ENCODE measurements at regions not wholly inside any gene's neighbourhood (a gene's known extent, or its start where the extent isn't known, plus 50 kb on each side); places are given as distances from the start of the nearest gene placed in this dataset.

GRCh38 chr5:57836331-57836730 lies 353.7 kb upstream of the ACTBL2 start:
- DNase-seq (ENCODE audit: low spot score), result no peak

GRCh38 chr5:57834829-57835608 lies 352.4 kb upstream of the ACTBL2 start:
- no peak for DNase-seq (ENCODE audit: low spot score)

DNA sequence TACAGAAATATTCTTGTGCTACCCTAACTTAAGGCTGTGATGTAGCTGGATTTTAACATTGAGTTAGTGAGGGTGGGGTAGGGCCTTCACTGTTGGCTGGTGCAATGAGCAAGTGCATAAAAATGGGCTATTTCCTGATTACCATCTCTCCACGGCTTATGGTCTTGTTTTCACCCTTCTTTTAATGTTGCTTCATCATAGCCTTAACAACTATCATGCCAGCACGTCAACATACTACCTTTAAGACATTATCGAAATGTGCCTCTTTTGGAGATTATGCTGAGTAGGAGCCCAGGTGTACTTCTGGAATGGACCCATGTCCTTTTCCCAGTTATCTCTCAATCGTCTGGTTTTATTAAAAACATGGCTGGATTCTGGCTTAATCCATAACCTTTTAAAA lies 350.9 kb upstream of the ACTBL2 start:
- DNase-seq (ENCODE audit: low spot score), result no peak

GRCh38 chr5:57832875-57833274 lies 350.3 kb upstream of the ACTBL2 start:
- DNase-seq (ENCODE audit: low spot score), result no peak

- DNase-seq (ENCODE audit: low spot score), result no peak
Observed at GRCh38 chr5:57831932-57832331, 349.3 kb upstream of the ACTBL2 start.

- DNase-seq (ENCODE audit: low spot score), result no peak
Observed at GRCh38 chr5:57831090-57831489, 348.5 kb upstream of the ACTBL2 start.

GRCh38 chr5:57828221-57828620 lies 345.6 kb upstream of the ACTBL2 start:
- no peak for DNase-seq (ENCODE audit: low spot score)

DNA sequence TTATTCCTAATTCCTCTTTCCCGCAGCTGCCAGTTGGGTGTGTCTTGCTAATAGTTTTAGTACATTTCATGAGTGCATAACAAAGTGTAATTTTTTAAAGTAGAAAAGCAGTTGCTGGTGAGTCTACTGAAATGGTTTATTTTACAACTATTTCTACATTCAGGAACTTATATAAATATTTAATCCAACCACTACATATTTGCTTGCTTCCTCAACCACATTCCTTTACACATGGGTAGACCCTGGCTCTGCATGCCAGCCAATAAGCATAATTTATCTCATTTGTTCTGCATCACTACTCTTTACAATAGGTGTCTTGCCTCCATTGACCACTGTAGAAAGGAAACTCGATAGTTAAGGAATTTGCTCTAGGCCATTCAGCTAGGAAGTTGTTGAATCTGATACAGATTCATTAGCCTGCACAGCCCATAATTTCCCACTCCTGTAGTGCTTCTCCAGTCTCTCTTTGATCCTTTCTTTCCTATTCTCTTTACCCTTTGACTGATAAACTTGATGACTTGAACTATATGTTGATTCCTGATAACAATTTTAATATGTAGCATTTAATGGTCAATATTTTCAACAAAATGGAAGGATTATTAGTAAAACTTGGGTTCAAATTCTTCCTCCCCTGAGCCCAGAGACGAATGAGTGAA lies 342.5 kb upstream of the ACTBL2 start:
- DNase-seq (ENCODE audit: low spot score), result peak; percentile 77

DNA sequence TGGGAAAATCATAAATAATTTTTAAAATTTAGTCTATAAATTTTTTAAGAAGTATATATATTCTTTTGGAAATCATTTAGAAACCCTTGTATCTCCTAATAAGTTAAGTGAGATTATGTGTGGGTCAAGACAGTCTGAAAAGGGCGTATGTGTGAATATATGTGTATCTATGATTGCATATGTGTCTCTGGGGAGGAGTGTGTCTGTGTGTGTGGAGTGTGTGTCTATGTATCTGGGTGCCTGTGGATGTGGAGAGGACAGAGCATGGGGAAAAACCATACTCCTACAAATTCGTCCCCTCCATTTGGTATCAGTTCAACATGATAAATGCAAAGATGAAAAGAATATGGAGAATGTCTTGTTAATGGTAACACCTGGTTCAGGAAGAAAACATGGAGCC lies 342.0 kb upstream of the ACTBL2 start:
- DNase-seq (ENCODE audit: low spot score), result no peak

- peak; percentile 61 for DNase-seq (ENCODE audit: low spot score)
Observed at GRCh38 chr5:57824047-57824446, 341.4 kb upstream of the ACTBL2 start.

GRCh38 chr5:57822651-57823050 lies 340.0 kb upstream of the ACTBL2 start:
- DNase-seq (ENCODE audit: low spot score), result no peak

DNA sequence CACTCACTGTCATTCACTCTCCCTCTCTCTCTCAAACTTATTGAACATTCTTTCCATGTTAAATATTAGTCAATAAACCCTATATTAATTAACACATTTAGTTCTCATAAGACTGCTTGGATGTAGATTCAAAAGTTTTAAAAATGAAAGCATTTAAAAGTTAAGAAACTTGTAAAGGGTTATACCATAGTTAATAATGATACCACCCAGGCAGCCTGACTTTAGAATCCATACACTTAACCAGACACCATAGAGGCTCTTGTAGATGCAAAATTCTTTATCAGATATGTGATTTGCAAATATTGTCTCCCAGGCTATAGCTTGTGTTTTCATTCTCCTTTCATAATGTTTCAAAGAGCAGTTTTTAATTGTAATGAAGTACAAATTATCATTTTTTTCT lies 335.8 kb upstream of the ACTBL2 start:
- DNase-seq (ENCODE audit: low spot score), result no peak

DNA sequence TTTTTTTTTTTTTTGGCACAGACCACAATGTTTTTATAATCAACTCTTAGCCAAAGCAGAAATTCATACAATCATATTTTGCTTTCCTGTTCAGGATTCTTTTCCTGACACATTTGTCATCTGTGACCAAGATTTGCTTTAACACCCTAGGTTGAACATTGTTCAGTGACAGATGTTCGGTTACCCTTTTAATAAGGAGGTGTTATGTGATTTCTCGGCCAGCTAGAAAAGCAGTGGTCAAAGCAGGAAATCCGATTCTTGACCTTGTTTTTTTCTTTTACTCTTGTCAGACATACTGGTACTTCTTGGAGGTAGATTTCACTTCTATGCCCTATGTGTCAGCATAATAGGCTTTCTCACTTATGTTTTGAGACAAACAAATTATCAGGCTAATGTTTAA lies 335.3 kb upstream of the ACTBL2 start:
- DNase-seq (ENCODE audit: low spot score), result no peak

GRCh38 chr5:57817001-57817453 lies 334.4 kb upstream of the ACTBL2 start:
- no peak for DNase-seq (ENCODE audit: low spot score)

GRCh38 chr5:57816108-57816507 lies 333.5 kb upstream of the ACTBL2 start:
- peak; percentile 27 for DNase-seq (ENCODE audit: low spot score)

DNA sequence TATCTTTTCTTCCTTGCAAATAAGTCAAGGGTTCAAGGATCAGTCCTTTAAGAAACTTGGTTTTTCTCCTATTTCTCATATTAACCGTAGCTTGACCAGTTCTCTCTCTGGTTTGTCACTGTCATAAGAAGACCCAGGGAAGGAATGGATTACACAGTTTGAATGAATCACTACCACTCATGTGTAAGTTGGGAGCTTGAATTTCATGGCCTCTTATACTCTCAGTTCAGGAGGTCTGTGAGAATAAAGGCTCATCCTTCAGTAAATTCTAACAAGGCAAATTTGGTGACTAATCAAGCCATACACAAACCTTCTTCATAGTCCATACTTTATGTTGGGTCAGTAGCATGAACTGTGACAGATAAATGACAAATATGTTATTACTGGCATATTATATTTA lies 323.1 kb upstream of the ACTBL2 start:
- no peak for DNase-seq (ENCODE audit: low spot score)

GRCh38 chr5:57805170-57805569 lies 322.6 kb upstream of the ACTBL2 start:
- no peak for DNase-seq (ENCODE audit: low spot score)

DNA sequence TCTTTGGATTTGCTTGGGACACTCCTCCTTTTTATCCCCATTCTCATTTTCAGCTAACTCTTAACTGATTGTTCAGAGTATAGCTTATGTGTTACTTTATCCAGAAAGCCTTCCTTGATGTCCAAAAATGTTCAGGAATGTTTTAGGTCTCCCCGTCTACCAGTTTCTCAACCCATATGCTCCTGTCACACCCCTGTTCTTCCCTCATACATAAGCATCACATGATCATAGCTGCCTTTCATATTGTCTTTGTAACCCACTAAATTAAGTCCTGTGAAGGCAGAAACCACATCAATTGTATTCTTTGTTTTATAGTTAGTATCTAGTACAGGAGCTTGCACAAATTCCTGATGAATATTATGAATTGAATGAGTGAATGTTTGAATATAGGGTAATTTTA lies 321.9 kb upstream of the ACTBL2 start:
- DNase-seq (ENCODE audit: low spot score), result peak; percentile 26

GRCh38 chr5:57804007-57804444 lies 321.4 kb upstream of the ACTBL2 start:
- DNase-seq (ENCODE audit: low spot score), result no peak

DNA sequence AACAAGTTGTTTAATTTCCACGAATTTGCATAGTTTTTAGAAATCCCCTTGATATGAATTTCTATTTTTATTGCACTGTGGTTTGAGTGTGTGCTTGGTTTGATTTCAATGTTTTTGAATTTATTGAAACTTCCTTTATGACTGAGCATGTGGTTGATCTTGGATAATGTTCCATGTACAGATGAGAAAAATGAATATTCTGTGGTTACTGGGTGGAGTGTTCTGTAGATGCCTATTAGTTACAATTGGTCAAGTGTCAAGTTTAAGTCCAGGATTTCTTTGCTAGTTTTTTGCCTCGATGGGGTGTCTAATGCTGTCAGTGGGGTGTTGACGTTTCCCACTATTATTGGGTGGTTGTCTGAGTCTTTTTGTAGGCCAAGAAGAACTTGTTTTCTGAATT lies 319.5 kb upstream of the ACTBL2 start:
- no peak for DNase-seq (ENCODE audit: low spot score)

DNA sequence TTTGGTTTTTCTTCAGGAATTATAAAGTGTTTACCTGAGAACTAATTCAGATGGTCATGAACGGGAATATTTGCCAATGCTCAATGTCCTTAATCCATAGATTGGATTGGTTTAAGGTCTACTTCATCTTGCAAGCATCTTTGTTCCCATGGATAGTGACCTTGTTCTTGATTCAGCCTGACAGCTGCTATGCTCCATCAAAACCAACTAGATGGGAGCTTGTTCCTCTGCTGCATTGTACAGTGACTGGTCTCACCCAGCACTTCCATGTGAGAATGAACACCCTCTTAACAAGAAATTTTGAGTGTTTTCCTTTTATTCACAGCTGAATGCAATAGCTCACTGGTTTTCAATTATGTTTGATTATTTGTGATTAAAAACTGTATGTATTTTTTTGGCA lies 312.6 kb upstream of the ACTBL2 start:
- no peak for DNase-seq (ENCODE audit: low spot score)

- DNase-seq (ENCODE audit: low spot score), result no peak
Observed at GRCh38 chr5:57791875-57792274, 309.3 kb upstream of the ACTBL2 start.

- no peak for DNase-seq (ENCODE audit: low spot score)
Observed at GRCh38 chr5:57785946-57786345, 303.3 kb upstream of the ACTBL2 start.

GRCh38 chr5:57784121-57784520 lies 301.5 kb upstream of the ACTBL2 start:
- DNase-seq (ENCODE audit: low spot score), result no peak

All from SW480 (cell line).